ENCODE measurements at regions not wholly inside any gene's neighbourhood (a gene's known extent, or its start where the extent isn't known, plus 50 kb on each side); places are given as distances from the start of the nearest gene placed in this dataset.

DNA sequence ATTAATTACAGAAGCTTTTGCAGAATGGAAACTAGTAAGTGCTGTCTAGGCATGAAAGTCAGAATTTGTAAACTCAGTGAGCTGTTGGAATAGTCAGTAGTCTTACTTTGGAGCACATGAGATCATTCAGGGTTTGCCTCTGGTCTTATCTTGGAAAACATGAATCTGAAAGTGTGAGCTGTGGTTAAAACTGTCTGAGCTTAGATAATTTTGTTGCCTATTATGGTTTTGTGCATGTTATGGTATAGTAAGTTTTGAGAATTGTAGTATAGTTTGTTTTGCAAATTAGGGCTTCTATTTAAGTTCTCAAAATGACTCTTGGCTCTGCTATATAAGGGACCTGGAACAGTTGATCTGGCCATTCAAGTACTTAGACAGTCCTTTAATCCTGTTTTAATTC, 53.7 kb upstream of the TRPC4 start:
- TF ChIP-seq POLR2A (IDR thresholded peaks at IDR 0.05) (no peak), POLR2AphosphoS5 (IDR thresholded peaks at IDR 0.05) (no peak), EP300 (IDR thresholded peaks at IDR 0.05; ENCODE audit: low read depth) (no peak)
- TF ChIP-seq, protein P1, sequence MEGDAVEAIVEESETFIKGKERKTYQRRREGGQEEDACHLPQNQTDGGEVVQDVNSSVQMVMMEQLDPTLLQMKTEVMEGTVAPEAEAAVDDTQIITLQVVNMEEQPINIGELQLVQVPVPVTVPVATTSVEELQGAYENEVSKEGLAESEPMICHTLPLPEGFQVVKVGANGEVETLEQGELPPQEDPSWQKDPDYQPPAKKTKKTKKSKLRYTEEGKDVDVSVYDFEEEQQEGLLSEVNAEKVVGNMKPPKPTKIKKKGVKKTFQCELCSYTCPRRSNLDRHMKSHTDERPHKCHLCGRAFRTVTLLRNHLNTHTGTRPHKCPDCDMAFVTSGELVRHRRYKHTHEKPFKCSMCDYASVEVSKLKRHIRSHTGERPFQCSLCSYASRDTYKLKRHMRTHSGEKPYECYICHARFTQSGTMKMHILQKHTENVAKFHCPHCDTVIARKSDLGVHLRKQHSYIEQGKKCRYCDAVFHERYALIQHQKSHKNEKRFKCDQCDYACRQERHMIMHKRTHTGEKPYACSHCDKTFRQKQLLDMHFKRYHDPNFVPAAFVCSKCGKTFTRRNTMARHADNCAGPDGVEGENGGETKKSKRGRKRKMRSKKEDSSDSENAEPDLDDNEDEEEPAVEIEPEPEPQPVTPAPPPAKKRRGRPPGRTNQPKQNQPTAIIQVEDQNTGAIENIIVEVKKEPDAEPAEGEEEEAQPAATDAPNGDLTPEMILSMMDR (IDR thresholded peaks at IDR 0.05): no peak

Measured in transverse colon (tissue), 4 donors.